NB4 (cell line): ENCODE measurements at regions not wholly inside any gene's neighbourhood (a gene's known extent, or its start where the extent isn't known, plus 50 kb on each side); places are given as distances from the start of the nearest gene placed in this dataset.

Experiments
- CTCF ChIP-seq: IDR thresholded peaks from one replicate; pipeline ENCODE4 v1.5.1; 2012; ENCODE audit warnings: low read depth, low read length
- MYC ChIP-seq: IDR thresholded peaks from 2 replicates; pipeline ENCODE4 v1.6.1; 2011; ENCODE audit warnings: low read depth, low read length

DNA sequence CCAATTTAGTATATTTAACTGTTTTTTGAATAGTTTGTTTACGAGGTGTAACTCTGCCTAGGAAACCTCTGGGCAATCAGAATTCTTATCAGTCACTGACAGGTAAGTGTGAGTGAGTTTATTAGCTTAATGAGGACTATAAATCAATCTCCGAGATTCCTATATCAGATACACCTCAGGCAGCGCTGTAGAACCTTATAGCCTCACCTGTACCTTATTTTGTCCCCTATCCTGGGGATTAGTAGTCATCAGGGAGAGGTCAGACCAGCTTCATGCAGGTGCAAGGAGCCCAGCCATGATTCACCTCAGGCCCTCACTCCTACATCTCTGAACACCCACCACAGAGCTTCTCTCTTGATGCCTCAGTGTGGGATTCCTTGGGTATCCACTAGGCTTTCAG, 256.0 kb downstream of the KTN1 start:
- TF ChIP-seq CTCF = no peak
- no peak for TF ChIP-seq MYC
